ES-I3 (cell line): ENCODE measurements at regions not wholly inside any gene's neighbourhood (a gene's known extent, or its start where the extent isn't known, plus 50 kb on each side); places are given as distances from the start of the nearest gene placed in this dataset.

ENCODE experiments used
- H3K36me3 ChIP-seq: 2 replicates; pipeline ENCODE4 v1.6.1; 2013; ENCODE audit warnings: mild to moderate bottlenecking, low read length, control low read depth, moderate library complexity; ENCODE audit not compliant: insufficient read depth
- H3K4me1 ChIP-seq: 2 replicates; pipeline ENCODE4 v1.6.1; 2013; ENCODE audit warnings: mild to moderate bottlenecking, control low read depth, low read length; ENCODE audit not compliant: insufficient read depth
- H3K9ac ChIP-seq: 2 replicates; pipeline ENCODE4 v1.6.1; 2013; ENCODE audit warnings: low read depth, mild to moderate bottlenecking, low read length, moderate library complexity
- H3K9me3 ChIP-seq: 2 replicates; pipeline ENCODE4 v1.6.1; 2013; ENCODE audit warnings: mild to moderate bottlenecking, low read length, moderate library complexity; ENCODE audit not compliant: control insufficient read depth, insufficient read depth

GRCh38 chr9:106625259-106625789 is 237.6 kb upstream of the ZNF462 start:
- H3K4me1 ChIP-seq: 0 out of 2 replicates have a peak, but pooled peaks cover 5% of the 10 kb centered on the region

GRCh38 chr9:106626936-106627335 is 236.0 kb upstream of the ZNF462 start:
- H3K36me3 ChIP-seq: no peaks in the 10 kb centered on the region
- no peaks in the 10 kb centered on the region for H3K9me3 ChIP-seq
- no peaks in the 10 kb centered on the region for H3K4me1 ChIP-seq
- no peak overlapping the region for H3K9ac ChIP-seq

More at GRCh38 chr9:106625259-106625789, 237.6 kb upstream of the ZNF462 start:
- Histone ChIP-seq H3K36me3 (no peaks in the 10 kb centered on the region), H3K9me3 (no peaks in the 10 kb centered on the region), H3K9ac (no peak overlapping the region)

DNA sequence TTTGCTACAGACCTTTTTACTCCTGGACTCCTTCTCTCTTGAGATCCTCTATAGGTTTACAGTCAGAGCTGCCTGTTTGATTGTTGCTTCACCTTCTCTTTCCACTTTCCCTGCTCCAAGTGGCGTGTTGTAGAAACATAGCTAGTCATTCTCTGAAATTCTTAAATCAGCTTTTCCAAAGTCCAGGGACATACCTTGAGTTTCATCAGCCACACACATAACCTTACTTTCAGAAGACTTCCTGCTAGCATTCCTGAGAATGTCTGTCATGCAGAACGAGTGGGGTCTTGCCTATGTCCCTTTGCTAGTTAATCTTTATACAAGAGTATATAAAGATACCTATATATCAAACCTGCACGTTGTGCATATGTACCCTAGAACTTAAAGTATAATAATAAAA is 230.3 kb upstream of the ZNF462 start:
- Histone ChIP-seq H3K9me3 (no peaks in the 10 kb centered on the region), H3K4me1 (peaks cover 6% of the 10 kb centered on the region; the same call in 1 of the 2 replicates), H3K36me3 (no peaks in the 10 kb centered on the region), H3K9ac (no peak overlapping the region)

DNA sequence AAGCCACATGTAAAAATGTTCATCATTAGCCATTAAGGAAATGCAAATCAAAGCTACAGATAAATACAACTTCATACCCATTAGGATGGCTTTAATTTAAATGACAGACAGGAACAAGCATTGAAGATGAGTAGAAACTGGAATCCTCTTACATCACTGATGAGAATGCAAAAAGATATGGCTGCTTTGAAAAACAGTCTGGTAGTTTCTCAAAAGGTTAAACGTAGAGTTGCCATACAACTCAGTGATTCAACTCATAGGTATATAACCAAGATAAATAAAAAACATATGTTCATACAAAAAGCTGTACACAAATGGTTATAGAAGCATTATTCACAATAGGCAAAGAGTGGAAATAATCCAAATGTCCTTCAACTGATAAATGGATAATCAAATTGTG is 228.8 kb upstream of the ZNF462 start:
- no peaks in the 10 kb centered on the region for H3K36me3 ChIP-seq
- no peak overlapping the region for H3K9ac ChIP-seq
- H3K4me1 ChIP-seq: peaks cover 6% of the 10 kb centered on the region; the same call in 1 of the 2 replicates
- H3K9me3 ChIP-seq: no peaks in the 10 kb centered on the region

DNA sequence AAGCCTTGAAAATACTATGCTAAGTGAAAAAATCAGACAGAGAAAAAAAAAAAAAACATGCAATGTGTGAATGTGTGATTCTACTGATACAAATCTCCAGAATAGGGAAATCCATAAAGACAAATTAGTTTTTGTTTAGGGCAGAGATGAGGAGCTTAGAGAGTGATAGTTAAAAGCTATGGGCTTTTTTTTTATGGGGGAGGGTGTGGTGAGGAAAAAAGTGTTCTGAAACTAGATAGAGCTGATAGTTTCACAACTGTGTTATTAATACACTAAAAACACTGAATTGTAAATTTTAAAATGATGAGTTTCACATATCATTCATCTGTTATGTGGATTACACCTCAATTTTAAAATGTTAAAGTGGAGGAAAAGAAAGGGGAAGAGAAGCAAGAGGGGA is 228.3 kb upstream of the ZNF462 start:
- Histone ChIP-seq H3K9me3 (no peaks in the 10 kb centered on the region), H3K9ac (no peak overlapping the region), H3K4me1 (peaks cover 6% of the 10 kb centered on the region; the same call in 1 of the 2 replicates), H3K36me3 (no peaks in the 10 kb centered on the region)

DNA sequence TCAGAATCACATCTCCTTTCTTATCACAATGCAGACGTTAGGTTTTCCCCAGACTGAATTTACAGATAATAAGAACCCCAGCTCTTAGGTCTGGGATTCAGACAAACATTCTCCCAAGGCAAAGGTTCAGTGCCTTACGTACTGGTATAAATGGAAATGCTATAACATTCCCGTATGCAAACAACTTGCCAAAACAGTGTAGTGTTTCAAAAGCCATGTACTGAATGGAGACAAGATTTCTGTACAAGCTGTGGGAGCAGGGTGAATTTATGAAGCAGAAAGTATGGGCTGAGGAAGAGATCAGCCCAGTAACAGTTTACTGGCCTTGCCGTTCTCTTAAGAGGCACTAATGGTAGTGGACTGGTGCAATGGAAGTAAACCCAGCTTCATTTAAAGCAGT is 225.5 kb upstream of the ZNF462 start:
- Histone ChIP-seq H3K4me1 (peaks cover 6% of the 10 kb centered on the region; the same call in 1 of the 2 replicates), H3K9me3 (no peaks in the 10 kb centered on the region), H3K9ac (no peak overlapping the region), H3K36me3 (no peaks in the 10 kb centered on the region)

GRCh38 chr9:106639873-106640568 is 222.9 kb upstream of the ZNF462 start:
- no peak overlapping the region for H3K9ac ChIP-seq
- H3K4me1 ChIP-seq: peaks cover 2% of the 10 kb centered on the region; the same call in 1 of the 2 replicates
- no peaks in the 10 kb centered on the region for H3K36me3 ChIP-seq
- no peaks in the 10 kb centered on the region for H3K9me3 ChIP-seq

- H3K9me3 ChIP-seq: no peaks in the 10 kb centered on the region
- no peaks in the 10 kb centered on the region for H3K4me1 ChIP-seq
- no peak overlapping the region for H3K9ac ChIP-seq
- no peaks in the 10 kb centered on the region for H3K36me3 ChIP-seq
These were observed 219.6 kb upstream of the ZNF462 start for GRCh38 chr9:106643211-106643930.

DNA sequence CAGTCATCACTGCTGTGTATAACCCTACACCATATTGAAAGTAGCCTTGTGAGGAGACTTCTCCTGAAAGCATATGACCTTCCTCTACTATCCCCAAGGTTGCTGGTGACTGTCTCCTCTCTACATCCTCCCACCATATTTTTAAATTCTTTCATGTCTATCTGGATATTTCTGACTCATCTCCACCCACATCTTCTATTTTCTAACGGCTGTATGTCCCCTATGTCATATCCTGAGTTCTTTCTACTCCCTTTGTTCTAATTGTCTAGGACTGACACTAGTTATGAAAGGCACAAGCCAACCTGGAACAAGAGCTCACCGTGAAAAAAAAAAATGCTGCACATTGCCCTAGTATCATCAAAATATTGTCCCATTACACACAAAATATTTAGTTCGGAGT is 218.3 kb upstream of the ZNF462 start:
- no peaks in the 10 kb centered on the region for H3K4me1 ChIP-seq
- H3K9me3 ChIP-seq: no peaks in the 10 kb centered on the region
- H3K36me3 ChIP-seq: no peaks in the 10 kb centered on the region
- H3K9ac ChIP-seq: no peak overlapping the region

- Histone ChIP-seq H3K9me3 (no peaks in the 10 kb centered on the region), H3K4me1 (no peaks in the 10 kb centered on the region), H3K9ac (no peak overlapping the region), H3K36me3 (no peaks in the 10 kb centered on the region)
These were observed 214.2 kb upstream of the ZNF462 start for GRCh38 chr9:106648799-106649198.

DNA sequence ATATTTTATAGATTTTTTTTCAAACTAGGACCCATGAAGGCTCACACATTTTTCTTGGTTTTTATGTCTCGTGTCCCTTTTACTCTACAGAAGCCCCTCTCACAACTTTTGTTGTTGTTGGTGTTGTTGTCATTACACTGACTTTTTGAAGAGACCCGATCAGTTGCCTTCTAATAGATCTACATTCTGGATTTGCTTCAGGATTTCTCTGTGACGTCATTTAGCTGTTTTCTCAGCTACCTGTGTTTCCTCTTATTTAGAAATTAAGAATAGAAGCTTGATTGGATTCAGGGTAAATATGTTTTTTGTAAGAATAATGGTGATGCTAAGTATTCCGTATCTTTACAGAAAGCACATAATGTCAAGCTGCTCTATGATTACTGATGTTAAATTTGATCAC is 213.3 kb upstream of the ZNF462 start:
- Histone ChIP-seq H3K36me3 (no peaks in the 10 kb centered on the region), H3K9ac (no peak overlapping the region), H3K4me1 (no peaks in the 10 kb centered on the region), H3K9me3 (no peaks in the 10 kb centered on the region)

GRCh38 chr9:106653213-106653612 is 209.8 kb upstream of the ZNF462 start:
- no peaks in the 10 kb centered on the region for H3K9me3 ChIP-seq
- H3K4me1 ChIP-seq: peaks cover 6% of the 10 kb centered on the region; the same call in 1 of the 2 replicates
- H3K9ac ChIP-seq: no peak overlapping the region
- no peaks in the 10 kb centered on the region for H3K36me3 ChIP-seq

DNA sequence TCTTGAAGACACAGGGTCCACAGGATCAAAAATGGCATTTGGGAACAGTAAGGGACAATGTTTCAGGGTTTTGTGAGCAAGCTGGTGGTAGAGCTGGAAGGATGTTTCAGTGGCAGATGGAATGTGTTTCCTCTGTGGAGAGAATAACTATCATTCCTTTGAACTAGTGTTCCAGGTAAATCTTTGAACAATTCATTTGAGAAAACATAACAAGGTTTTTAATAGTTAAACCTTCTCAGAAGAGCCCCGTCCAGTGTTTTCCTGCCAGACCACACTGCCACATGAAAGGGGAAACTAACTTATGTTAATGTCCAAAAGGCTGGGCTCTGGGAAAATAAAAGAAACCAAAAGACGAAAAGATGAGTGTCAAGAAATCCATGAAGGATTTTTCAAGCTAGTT is 207.0 kb upstream of the ZNF462 start:
- no peaks in the 10 kb centered on the region for H3K36me3 ChIP-seq
- no peak overlapping the region for H3K9ac ChIP-seq
- peaks cover 6% of the 10 kb centered on the region; the same call in 1 of the 2 replicates for H3K4me1 ChIP-seq
- H3K9me3 ChIP-seq: no peaks in the 10 kb centered on the region

DNA sequence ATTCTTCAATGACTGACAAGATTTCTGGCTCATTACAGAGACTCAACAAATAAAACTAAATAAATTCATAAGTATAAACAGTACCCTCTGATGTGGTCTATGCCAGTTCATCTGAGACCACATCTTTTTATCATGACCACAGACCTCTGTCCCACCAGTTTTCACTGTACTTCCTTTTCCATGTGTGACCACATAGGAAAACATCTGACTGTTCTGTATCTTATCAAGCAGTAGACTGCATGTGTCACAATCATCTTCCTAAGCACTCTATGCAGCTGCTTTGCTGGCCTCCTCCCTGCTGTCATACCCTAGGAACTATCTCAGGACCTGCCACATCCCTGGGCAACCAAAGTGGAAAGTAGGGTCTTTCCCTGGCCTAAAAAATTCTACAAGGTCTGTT is 205.0 kb upstream of the ZNF462 start:
- Histone ChIP-seq H3K9me3 (no peaks in the 10 kb centered on the region), H3K36me3 (no peaks in the 10 kb centered on the region), H3K9ac (no peak overlapping the region), H3K4me1 (peaks cover 6% of the 10 kb centered on the region; the same call in 1 of the 2 replicates)

- no peak overlapping the region for H3K9ac ChIP-seq
- peaks cover 7% of the 10 kb centered on the region; the same call in 1 of the 2 replicates for H3K4me1 ChIP-seq
- no peaks in the 10 kb centered on the region for H3K9me3 ChIP-seq
- H3K36me3 ChIP-seq: no peaks in the 10 kb centered on the region
These were observed 194.4 kb upstream of the ZNF462 start for GRCh38 chr9:106668534-106668933.
